Nephron (organoid): ENCODE measurements at regions not wholly inside any gene's neighbourhood (a gene's known extent, or its start where the extent isn't known, plus 50 kb on each side); places are given as distances from the start of the nearest gene placed in this dataset.

Experiments
- H3K27ac Mint-ChIP-seq, 3 experiments: 2 replicates each; pipeline ENCODE4 v1.8.0; 2020; ENCODE audit warnings: mixed read lengths in 3 of 3, mild to moderate bottlenecking in 2 of 3, moderate library complexity in 1 of 3
- H3K27me3 Mint-ChIP-seq: 2 replicates; pipeline ENCODE4 v1.8.0; 2021; ENCODE audit warnings: low read depth, mild to moderate bottlenecking, moderate library complexity, mixed read lengths
- H3K36me3 Mint-ChIP-seq: 2 replicates; pipeline ENCODE4 v1.8.0; 2020; ENCODE audit warnings: low read depth, mixed read lengths
- H3K4me1 Mint-ChIP-seq: 2 replicates; pipeline ENCODE4 v1.8.0; 2020; ENCODE audit warnings: mixed read lengths
- H3K4me3 Mint-ChIP-seq, 3 experiments: 2 replicates each; pipeline ENCODE4 v1.8.0; 2020; ENCODE audit warnings: mild to moderate bottlenecking in 3 of 3, mixed read lengths in 3 of 3, moderate library complexity in 2 of 3
- H3K9me3 Mint-ChIP-seq: 2 replicates; pipeline ENCODE4 v1.8.0; 2020; ENCODE audit warnings: mixed read lengths
- CTCF ChIP-seq, 3 experiments: fragments of 200-600 bp; sonication (generic); IDR thresholded peaks; one replicate each; pipeline ENCODE4 v1.5.0; 2021; ENCODE audit warnings: antibody characterized with exemption in 3 of 3; ENCODE audit not compliant: unreplicated experiment in 3 of 3

- peaks cover 4% of the 10 kb centered on the region for H3K27me3 Mint-ChIP-seq
- peak overlapping the region; percentile 71 to 87 (median 81) for H3K27ac Mint-ChIP-seq
- TF ChIP-seq CTCF (IDR thresholded peaks at IDR 0.05; ENCODE audit: unreplicated experiment in 3 of 3): no peak
- H3K4me3 Mint-ChIP-seq: no peak overlapping the region
- H3K4me1 Mint-ChIP-seq: peaks cover 11% of the 10 kb centered on the region
- no peaks in the 10 kb centered on the region for H3K36me3 Mint-ChIP-seq
- H3K9me3 Mint-ChIP-seq: no peaks in the 10 kb centered on the region
Observed at GRCh38 chr4:13706716-13707115, 79.2 kb upstream of the BOD1L1 start.

- no peak for TF ChIP-seq CTCF (IDR thresholded peaks at IDR 0.05; ENCODE audit: unreplicated experiment in 3 of 3)
- Mint-ChIP-seq H3K9me3 (no peaks in the 10 kb centered on the region), H3K27ac (no peak overlapping the region), H3K4me3 (no peak overlapping the region), H3K27me3 (peaks cover 4% of the 10 kb centered on the region), H3K36me3 (no peaks in the 10 kb centered on the region), H3K4me1 (peaks cover 11% of the 10 kb centered on the region)
Observed at GRCh38 chr4:13710246-13710885, 82.8 kb upstream of the BOD1L1 start.

GRCh38 chr4:13711233-13711785 is 83.8 kb upstream of the BOD1L1 start:
- Mint-ChIP-seq H3K9me3 (no peaks in the 10 kb centered on the region), H3K36me3 (no peaks in the 10 kb centered on the region), H3K27me3 (peaks cover 4% of the 10 kb centered on the region), H3K4me1 (peaks cover 3% of the 10 kb centered on the region), H3K27ac (no peak overlapping the region), H3K4me3 (no peak overlapping the region)
- TF ChIP-seq CTCF (IDR thresholded peaks at IDR 0.05; ENCODE audit: unreplicated experiment in 3 of 3): no peak

- Mint-ChIP-seq H3K9me3 (no peaks in the 10 kb centered on the region), H3K27me3 (no peaks in the 10 kb centered on the region), H3K27ac (no peak overlapping the region), H3K4me1 (no peaks in the 10 kb centered on the region), H3K4me3 (no peak overlapping the region), H3K36me3 (no peaks in the 10 kb centered on the region)
- no peak for TF ChIP-seq CTCF (IDR thresholded peaks at IDR 0.05; ENCODE audit: unreplicated experiment in 3 of 3)
Observed at GRCh38 chr4:13721894-13722293, 94.4 kb upstream of the BOD1L1 start.

- no peak for TF ChIP-seq CTCF (IDR thresholded peaks at IDR 0.05; ENCODE audit: unreplicated experiment in 3 of 3)
- Mint-ChIP-seq H3K36me3 (no peaks in the 10 kb centered on the region), H3K27ac (no peak overlapping the region), H3K27me3 (no peaks in the 10 kb centered on the region), H3K4me1 (no peaks in the 10 kb centered on the region), H3K9me3 (no peaks in the 10 kb centered on the region), H3K4me3 (no peak overlapping the region)
Observed at GRCh38 chr4:13722649-13723048, 95.1 kb upstream of the BOD1L1 start.

GRCh38 chr4:13728761-13729160 is 101.2 kb upstream of the BOD1L1 start:
- Mint-ChIP-seq H3K27ac (no peak overlapping the region), H3K4me3 (no peak overlapping the region), H3K36me3 (no peaks in the 10 kb centered on the region), H3K4me1 (no peaks in the 10 kb centered on the region), H3K27me3 (no peaks in the 10 kb centered on the region), H3K9me3 (no peaks in the 10 kb centered on the region)
- TF ChIP-seq CTCF (IDR thresholded peaks at IDR 0.05; ENCODE audit: unreplicated experiment in 3 of 3): no peak
